GM12873 (cell line): ENCODE measurements at regions not wholly inside any gene's neighbourhood (a gene's known extent, or its start where the extent isn't known, plus 50 kb on each side); places are given as distances from the start of the nearest gene placed in this dataset.

Source experiments
- TF ChIP-seq, protein P1 (sequence below): IDR thresholded peaks from 2 replicates; pipeline ENCODE4 v1.5.1; 2012; ENCODE audit warnings: low read depth, mild to moderate bottlenecking, moderate library complexity, low read length, control low read depth; ENCODE audit not compliant: insufficient read depth; ENCODE audit errors: missing control alignments

DNA sequence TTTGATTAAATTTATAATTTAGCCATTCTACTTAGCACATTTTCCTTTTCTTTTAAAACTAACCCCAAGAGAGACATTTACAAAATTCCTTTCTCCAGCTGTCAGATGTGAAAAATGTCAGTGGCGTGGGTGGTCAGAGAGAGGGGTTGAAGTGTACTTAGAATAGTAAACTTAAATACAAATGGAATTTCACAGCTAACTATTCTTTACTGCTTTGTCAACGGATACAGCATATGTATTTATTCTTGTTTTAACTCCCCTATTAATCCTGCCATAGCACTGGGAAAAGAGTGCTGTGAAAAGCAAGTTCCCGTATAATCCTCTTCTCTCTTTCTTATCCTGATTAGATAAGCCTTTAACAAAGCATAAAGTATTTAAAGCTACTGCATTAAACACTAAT lies 191.4 kb upstream of the CHAC2 start:
- TF ChIP-seq, protein P1, sequence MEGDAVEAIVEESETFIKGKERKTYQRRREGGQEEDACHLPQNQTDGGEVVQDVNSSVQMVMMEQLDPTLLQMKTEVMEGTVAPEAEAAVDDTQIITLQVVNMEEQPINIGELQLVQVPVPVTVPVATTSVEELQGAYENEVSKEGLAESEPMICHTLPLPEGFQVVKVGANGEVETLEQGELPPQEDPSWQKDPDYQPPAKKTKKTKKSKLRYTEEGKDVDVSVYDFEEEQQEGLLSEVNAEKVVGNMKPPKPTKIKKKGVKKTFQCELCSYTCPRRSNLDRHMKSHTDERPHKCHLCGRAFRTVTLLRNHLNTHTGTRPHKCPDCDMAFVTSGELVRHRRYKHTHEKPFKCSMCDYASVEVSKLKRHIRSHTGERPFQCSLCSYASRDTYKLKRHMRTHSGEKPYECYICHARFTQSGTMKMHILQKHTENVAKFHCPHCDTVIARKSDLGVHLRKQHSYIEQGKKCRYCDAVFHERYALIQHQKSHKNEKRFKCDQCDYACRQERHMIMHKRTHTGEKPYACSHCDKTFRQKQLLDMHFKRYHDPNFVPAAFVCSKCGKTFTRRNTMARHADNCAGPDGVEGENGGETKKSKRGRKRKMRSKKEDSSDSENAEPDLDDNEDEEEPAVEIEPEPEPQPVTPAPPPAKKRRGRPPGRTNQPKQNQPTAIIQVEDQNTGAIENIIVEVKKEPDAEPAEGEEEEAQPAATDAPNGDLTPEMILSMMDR: no peak

DNA sequence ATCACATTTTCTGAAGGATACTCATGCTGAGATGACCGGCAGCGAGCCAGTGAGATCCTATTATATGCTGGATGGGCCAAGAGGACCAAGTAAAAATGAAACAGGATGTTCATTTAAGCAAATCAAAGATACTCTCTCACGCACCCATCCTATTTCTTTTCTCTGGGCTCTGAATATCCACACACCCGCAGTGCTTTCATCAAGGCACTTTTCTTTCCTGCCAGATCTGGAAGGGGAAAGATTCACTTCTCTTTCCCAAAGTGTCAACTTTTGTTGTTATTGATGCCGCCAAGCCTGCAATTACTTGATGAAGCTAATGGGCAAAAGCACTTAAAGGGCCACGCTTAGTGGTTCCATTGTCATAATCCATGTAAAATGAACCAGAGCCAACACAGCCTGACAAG lies 191.9 kb upstream of the CHAC2 start:
- TF ChIP-seq, protein P1: no peak

DNA sequence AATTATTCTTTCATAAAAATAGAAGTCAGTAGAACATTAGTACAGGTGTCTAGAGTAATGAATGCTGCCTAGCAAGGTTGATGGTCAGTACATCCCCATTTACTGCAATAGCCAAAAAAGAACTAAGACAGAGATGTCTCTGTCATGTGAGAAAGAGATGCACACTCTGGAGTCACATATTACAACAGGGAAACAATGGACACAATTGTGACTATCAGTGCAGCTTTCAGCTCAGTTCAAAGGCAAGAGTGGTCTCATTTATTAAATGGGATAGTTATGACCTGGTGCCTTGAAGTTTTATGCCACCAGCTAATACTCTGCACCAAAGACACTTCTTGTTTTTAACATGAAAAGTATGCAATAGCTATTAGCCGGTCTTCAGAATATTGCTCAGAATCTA lies 194.9 kb upstream of the CHAC2 start:
- TF ChIP-seq, protein P1: no peak

DNA sequence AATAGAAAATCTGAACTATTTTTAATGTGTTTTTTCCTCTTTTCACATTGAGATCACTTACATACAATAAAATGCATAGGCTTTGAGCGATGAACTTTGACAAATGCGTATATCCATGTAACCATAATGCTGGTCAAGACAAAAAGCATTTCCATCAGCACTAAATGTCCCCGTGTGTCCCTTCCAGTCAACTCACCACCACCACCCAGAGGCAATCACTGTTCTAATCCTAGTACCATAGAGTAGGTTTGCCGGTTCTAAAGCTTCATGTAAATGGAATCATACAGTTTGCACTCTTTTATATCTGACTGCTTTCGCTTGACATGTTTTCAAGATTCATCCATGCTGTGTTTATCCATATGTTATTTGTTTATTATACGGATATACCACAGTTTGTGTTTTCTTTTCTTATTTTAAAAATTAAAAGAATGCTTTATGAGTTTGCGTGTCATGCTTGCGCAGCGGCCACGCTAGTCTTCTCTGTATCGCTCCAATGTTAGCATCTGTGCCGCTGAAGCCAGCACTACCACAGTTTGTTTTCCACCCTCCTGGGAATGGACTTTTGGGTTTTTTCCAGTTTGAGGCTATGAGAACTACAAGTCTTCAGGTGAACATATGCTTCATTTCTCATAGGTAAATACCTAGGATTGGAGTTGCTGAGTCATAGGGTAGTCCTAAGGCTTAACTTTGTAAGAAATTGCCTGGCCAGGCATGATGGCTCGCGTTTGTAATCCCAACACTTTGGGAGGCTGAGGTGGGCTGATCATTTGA lies 197.5 kb upstream of the CHAC2 start:
- TF ChIP-seq, protein P1: no peak

DNA sequence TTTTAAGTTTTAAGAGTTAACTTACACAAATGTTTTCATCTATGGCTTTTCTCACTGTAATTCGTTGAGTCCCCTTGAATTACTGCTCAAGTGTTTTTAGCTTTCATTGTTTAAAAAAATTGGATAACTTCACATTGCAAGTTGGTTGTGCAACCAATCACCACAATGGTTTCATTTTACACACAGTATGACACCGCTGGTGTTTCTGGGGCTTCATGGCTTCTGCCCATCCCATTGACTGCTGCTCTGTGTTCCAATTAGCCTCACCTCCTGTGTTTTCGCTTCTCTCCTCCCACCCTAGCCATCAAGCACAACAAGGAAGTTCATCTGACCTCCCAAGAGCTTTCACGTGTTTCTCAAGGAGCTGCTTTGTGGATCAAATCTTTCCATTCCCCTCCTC lies 199.1 kb upstream of the CHAC2 start:
- TF ChIP-seq, protein P1: no peak

DNA sequence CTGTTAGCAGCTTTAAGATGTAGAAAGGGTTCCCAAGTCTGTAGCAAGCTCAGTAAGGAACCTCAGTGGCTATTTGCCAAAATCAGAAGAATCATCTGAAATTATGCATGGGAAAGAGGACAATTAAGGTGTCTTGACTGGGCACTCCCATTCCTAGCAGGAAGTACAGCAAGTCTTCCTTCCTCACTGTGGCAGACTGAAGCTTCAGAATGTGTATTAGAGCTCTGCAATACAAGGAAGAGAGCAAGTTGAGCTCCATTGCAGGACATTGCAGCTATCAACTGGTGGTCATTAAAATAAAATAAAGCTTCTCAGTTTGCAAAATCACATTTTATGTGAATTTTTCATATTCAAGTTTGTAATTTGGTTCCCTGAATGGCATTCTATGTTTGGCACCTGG lies 200.5 kb upstream of the CHAC2 start:
- TF ChIP-seq, protein P1: no peak

DNA sequence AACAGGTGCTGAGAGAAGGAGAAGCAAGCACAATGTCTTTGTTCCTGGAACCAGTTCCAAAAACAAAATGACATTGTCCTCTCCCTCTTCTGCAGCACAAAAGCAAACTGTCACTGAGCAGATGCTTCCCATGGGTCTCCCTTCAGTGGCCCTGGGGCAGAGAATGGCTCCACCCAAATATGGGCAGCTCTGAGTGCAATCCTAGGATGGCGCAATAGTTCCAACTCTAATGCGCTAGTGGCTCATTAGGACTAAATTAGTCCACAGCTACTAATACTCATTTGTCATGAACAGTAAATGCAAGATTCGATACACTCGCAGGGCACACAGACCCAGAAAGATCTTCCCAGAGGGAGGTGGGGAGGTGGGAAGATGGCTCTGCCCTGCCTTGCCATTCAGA lies 205.2 kb upstream of the CHAC2 start:
- TF ChIP-seq, protein P1: no peak
